H1 (cell line): ENCODE measurements at regions not wholly inside any gene's neighbourhood (a gene's known extent, or its start where the extent isn't known, plus 50 kb on each side); places are given as distances from the start of the nearest gene placed in this dataset.

Experiments used
- CTCF ChIA-PET: fragments of 300-600 bp; sonication (Branson Sonifier 250); formaldehyde crosslinking; loops from one replicate; lab custom pipeline; 2021; ENCODE audit not compliant: partially characterized antibody; lab: Charles Lee
- POLR2A ChIA-PET: fragments of 300-600 bp; sonication (Branson Sonifier 250); formaldehyde crosslinking; loops from one replicate; lab custom pipeline; 2021; ENCODE audit warnings: inconsistent platforms; ENCODE audit not compliant: partially characterized antibody; lab: Charles Lee
- DNase-seq, 2 experiments: peaks; one replicate each; pipeline versions ENCODE4 v3.0.0 to v3.0.0-alpha.2; 2010 to 2022; ENCODE audit warnings: low spot score in 2 of 2, low read depth in 1 of 2, mixed read lengths in 1 of 2
- FAIRE-seq: peaks from 2 replicates; lab custom pipeline; 2011; peaks lifted over from hg19 to GRCh38; lab: Jason Lieb, UNC
- H2AFZ ChIP-seq: 2 replicates; pipeline ENCODE4 v1.8.1; 2012; ENCODE audit warnings: low read length, inconsistent platforms
- H2AK5ac ChIP-seq: 2 replicates; pipeline ENCODE4 v1.6.1; 2013; ENCODE audit warnings: low read depth, low read length
- H2BK120ac ChIP-seq: replicated peaks from 2 replicates; pipeline ENCODE3; 2013; ENCODE audit warnings: low read depth, low read length, inconsistent platforms
- H2BK12ac ChIP-seq: 2 replicates; pipeline ENCODE4 v1.6.1; 2013; ENCODE audit warnings: low read depth, low read length
- H2BK15ac ChIP-seq: 2 replicates; pipeline ENCODE4 v1.6.1; 2013; ENCODE audit warnings: low read length
- H2BK20ac ChIP-seq: 2 replicates; pipeline ENCODE4 v1.6.1; 2013; ENCODE audit warnings: low read length
- H2BK5ac ChIP-seq: 2 replicates; pipeline ENCODE4 v1.6.1; 2013; ENCODE audit warnings: low read depth, low read length
- H3K14ac ChIP-seq: 2 replicates; pipeline ENCODE4 v1.6.1; 2013; ENCODE audit warnings: inconsistent platforms; ENCODE audit not compliant: insufficient read length
- H3K18ac ChIP-seq: 2 replicates; pipeline ENCODE4 v1.6.1; 2013; ENCODE audit warnings: low read length; ENCODE audit errors: extremely low read depth
- H3K23ac ChIP-seq: 2 replicates; pipeline ENCODE4 v1.6.1; 2013; ENCODE audit warnings: inconsistent platforms; ENCODE audit not compliant: insufficient read length
- H3K23me2 ChIP-seq: 2 replicates; pipeline ENCODE4 v1.6.1; 2013; ENCODE audit warnings: low read depth, low read length
- H3K27ac ChIP-seq: 2 replicates; pipeline ENCODE4 v1.6.1; 2011; ENCODE audit warnings: low read depth, low read length, inconsistent platforms
- H3K27me3 ChIP-seq, 4 experiments: replicated peaks in 1 of 4; 1 replicate in 1 of 4; 2 replicates in 3 of 4; pipeline versions ENCODE4 v1.6.1 to v1.8.1; 2011 to 2013; ENCODE audit warnings: low read length in 3 of 4, mild to moderate bottlenecking in 3 of 4, inconsistent platforms in 2 of 4, mixed read lengths in 2 of 4, moderate library complexity in 1 of 4; ENCODE audit not compliant: control insufficient read depth in 3 of 4, insufficient read depth in 3 of 4; ENCODE audit errors: extremely low read depth in 1 of 4
- H3K36me3 ChIP-seq, 4 experiments: 2 replicates each; pipeline versions ENCODE4 v1.6.1 to v1.8.1; 2011 to 2013; ENCODE audit warnings: mild to moderate bottlenecking in 4 of 4, low read length in 3 of 4, moderate library complexity in 2 of 4, control low read depth in 1 of 4, inconsistent platforms in 1 of 4; ENCODE audit not compliant: insufficient read depth in 4 of 4, control insufficient read depth in 2 of 4
- H3K4ac ChIP-seq: replicated peaks from 2 replicates; pipeline ENCODE3; 2013; ENCODE audit warnings: low read length, low read depth, mixed read lengths, inconsistent platforms; ENCODE audit not compliant: insufficient read length
- H3K4me1 ChIP-seq, 4 experiments: replicated peaks in 1 of 4; 1 replicate in 1 of 4; 2 replicates in 3 of 4; pipeline versions ENCODE4 v1.6.1 to v1.8.1; 2011 to 2013; ENCODE audit warnings: low read length in 3 of 4, inconsistent platforms in 2 of 4, mixed read lengths in 1 of 4; ENCODE audit not compliant: insufficient read depth in 4 of 4, control insufficient read depth in 3 of 4
- H3K4me2 ChIP-seq, 2 experiments: 2 replicates each; pipeline versions ENCODE4 v1.6.1 to v1.8.1; 2011 to 2013; ENCODE audit warnings: low read depth in 2 of 2, low read length in 2 of 2, control low read depth in 1 of 2, inconsistent platforms in 1 of 2, mild to moderate bottlenecking in 1 of 2; ENCODE audit not compliant: insufficient read depth in 1 of 2
- H3K4me3 ChIP-seq, 4 experiments: fragments of 200-600, 300-600 bp in 1 of 4; sonication (generic), shearing (Covaris generic), sonication (Bioruptor Twin) in 1 of 4; 2 replicates each; pipeline versions ENCODE4 v1.5.1 to v1.8.1; 2011 to 2016; ENCODE audit warnings: low read length in 4 of 4, low read depth in 3 of 4, control low read depth in 2 of 4, inconsistent platforms in 2 of 4, mild to moderate bottlenecking in 2 of 4, mixed read lengths in 1 of 4, moderate library complexity in 1 of 4; ENCODE audit not compliant: insufficient read depth in 2 of 4; ENCODE audit errors: extremely low read depth in 1 of 4
- H3K56ac ChIP-seq: replicated peaks from 2 replicates; pipeline ENCODE3; 2013; ENCODE audit warnings: low read depth, mild to moderate bottlenecking, mixed read lengths, low read length, inconsistent platforms; ENCODE audit not compliant: insufficient read length
- H3K79me1 ChIP-seq: 2 replicates; pipeline ENCODE4 v1.6.1; 2013; ENCODE audit warnings: low read depth, low read length, control low read depth
- H3K79me2 ChIP-seq, 2 experiments: 2 replicates each; pipeline versions ENCODE4 v1.6.1 to v1.8.1; 2012 to 2013; ENCODE audit warnings: low read length in 2 of 2, mild to moderate bottlenecking in 2 of 2, inconsistent platforms in 1 of 2; ENCODE audit not compliant: insufficient read depth in 2 of 2, control insufficient read depth in 1 of 2
- H3K9ac ChIP-seq, 4 experiments: replicated peaks in 1 of 4; 1 replicate in 1 of 4; 2 replicates in 3 of 4; pipeline versions ENCODE4 v1.6.1 to v1.8.1; 2011 to 2013; ENCODE audit warnings: low read depth in 3 of 4, low read length in 3 of 4, control low read depth in 2 of 4, mild to moderate bottlenecking in 2 of 4, moderate library complexity in 2 of 4, inconsistent platforms in 1 of 4; ENCODE audit errors: extremely low read depth in 1 of 4
- H3K9me3 ChIP-seq, 2 experiments: 2 replicates each; pipeline versions ENCODE4 v1.6.1 to v1.8.1; 2012 to 2013; ENCODE audit warnings: mild to moderate bottlenecking in 2 of 2, moderate library complexity in 2 of 2, control low read depth in 1 of 2, inconsistent platforms in 1 of 2, low read depth in 1 of 2, low read length in 1 of 2, mixed read lengths in 1 of 2; ENCODE audit not compliant: insufficient read depth in 2 of 2
- H4K20me1 ChIP-seq, 2 experiments: replicated peaks in 1 of 2; 2 replicates each; pipeline versions ENCODE3 to v1.8.1; 2011 to 2013; ENCODE audit warnings: inconsistent platforms in 2 of 2, low read length in 2 of 2, mild to moderate bottlenecking in 1 of 2; ENCODE audit not compliant: insufficient read depth in 2 of 2, control insufficient read depth in 1 of 2
- H4K5ac ChIP-seq: 2 replicates; pipeline ENCODE4 v1.6.1; 2013; ENCODE audit warnings: low read length, low read depth, mixed read lengths, inconsistent platforms; ENCODE audit not compliant: insufficient read length
- H4K8ac ChIP-seq: 2 replicates; pipeline ENCODE4 v1.8.0; 2013; ENCODE audit warnings: mild to moderate bottlenecking, moderate library complexity, low read length, inconsistent platforms; ENCODE audit not compliant: insufficient read depth; ENCODE audit errors: extremely low read depth
- H4K91ac ChIP-seq: replicated peaks from 2 replicates; pipeline ENCODE3; 2013; ENCODE audit warnings: low read length, mixed read lengths, inconsistent platforms; ENCODE audit not compliant: insufficient read length
- WGBS, 2 experiments: shearing (Covaris generic) in 1 of 2; methylation state at CpG; one replicate each; pipeline versions ENCODE4 v1.1.6 to v1.1.7; 2013 to 2015; ENCODE audit warnings: low lambda C conversion rate in 2 of 2, mixed read lengths in 2 of 2, inconsistent platforms in 1 of 2, low coverage in 1 of 2, missing lambda C conversion rate in 1 of 2; ENCODE audit not compliant: insufficient replicate concordance in 2 of 2, insufficient coverage in 1 of 2, insufficient read length in 1 of 2; ENCODE audit errors: extremely low coverage in 1 of 2, missing lambda C conversion rate in 1 of 2; 5-methylcytosine and 5-hydroxymethylcytosine counted together

DNA sequence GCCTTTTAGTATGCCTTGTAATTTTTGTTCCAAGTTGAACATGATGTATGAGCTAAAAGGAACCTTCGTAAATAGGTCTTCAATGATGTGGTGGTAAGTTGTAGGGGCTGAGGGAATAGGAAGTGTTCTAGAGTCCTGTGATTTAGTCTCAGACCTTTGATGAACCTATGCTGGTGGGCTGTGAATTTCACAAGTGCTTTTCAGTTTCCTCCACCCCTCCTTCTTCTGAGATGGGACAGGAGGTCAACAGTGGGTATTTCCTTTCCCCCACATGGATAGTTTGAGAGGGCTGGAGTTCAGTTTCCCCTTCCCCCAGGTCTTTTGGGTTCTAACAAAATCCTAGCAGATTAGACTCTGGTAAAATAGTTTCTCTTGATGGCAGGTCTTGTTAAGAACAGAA is 121.0 kb upstream of the ATXN1 start:
- Histone ChIP-seq H3K9ac (no peak overlapping the region), H3K4me1 (no peaks in the 10 kb centered on the region; a peak in 1 of 7 replicates), H3K56ac (no peak overlapping the region), H3K36me3 (peaks cover 0 to 3% (median 0%) of the 10 kb centered on the region in 4 experiments; a peak in 1 of 8 replicates), H4K91ac (no peak overlapping the region), H3K14ac (no peak overlapping the region), H3K4ac (no peak overlapping the region), H4K5ac (no peak overlapping the region), H3K23me2 (no peaks in the 10 kb centered on the region), H3K79me1 (no peaks in the 10 kb centered on the region), H2BK12ac (no peak overlapping the region), H2BK120ac (no peak overlapping the region), H3K27me3 (no peaks in the 10 kb centered on the region), H3K9me3 (peaks cover 10% of the 10 kb centered on the region in 2 experiments), H4K8ac (no peak overlapping the region), H3K4me2 (no peak overlapping the region), H3K27ac (no peak overlapping the region), H2AFZ (no peak overlapping the region), H3K18ac (no peak overlapping the region), H2AK5ac (no peak overlapping the region), H2BK20ac (no peak overlapping the region), H2BK5ac (no peak overlapping the region), H4K20me1 (no peaks in the 10 kb centered on the region), H3K79me2 (no peaks in the 10 kb centered on the region), H2BK15ac (no peak overlapping the region), H3K4me3 (no peak overlapping the region), H3K23ac (no peak overlapping the region)
- CTCF ChIA-PET: interaction anchor here (0.9 to 1.2 kb wide), 2 partner anchors 9 to 10 kb away, joined by 3 read pairs; no protein-coding TSS in a partner anchor
- DNase-seq (no peak), FAIRE-seq (no peak)
- POLR2A ChIA-PET: interaction anchor here (0.6 kb wide), 1 partner anchor 38 kb away, joined by 3 read pairs; no protein-coding TSS in a partner anchor
- 87% methylated on average over 1 of the region's 1 CpG; no CpG with 5 or more reads in 1 of the 2 experiments for WGBS, 2 experiments
